ENCODE measurements at regions not wholly inside any gene's neighbourhood (a gene's known extent, or its start where the extent isn't known, plus 50 kb on each side); places are given as distances from the start of the nearest gene placed in this dataset.
A peak's percentile ranks its signal among the peaks of the same experiment; 100 is the strongest.

GRCh38 chr11:8779732-8780131 is 97.1 kb downstream of the RPL27A start:
- WGBS (ENCODE audit: extremely low coverage, insufficient coverage, insufficient read length) = no CpG with 5 or more reads among the region's 10 CpGs
- H3K14ac ChIP-seq (ENCODE audit: low read length) = no peak overlapping the region
- no peak overlapping the region for H2BK5ac ChIP-seq (ENCODE audit: low read depth, low read length, poor library complexity)
- no peak overlapping the region for H3K4me3 ChIP-seq (ENCODE audit: low read depth, low read length)
- no peak overlapping the region for H2BK12ac ChIP-seq (ENCODE audit: low read length)
- H3K36me3 ChIP-seq (ENCODE audit: control insufficient read depth in 1 of 2, insufficient read depth in 2 of 2, low read length in 2 of 2) = no peaks in the 10 kb centered on the region
- no peak overlapping the region for H2BK120ac ChIP-seq (ENCODE audit: insufficient read depth, low read length, poor library complexity)
- no peak overlapping the region for H3K4me2 ChIP-seq (ENCODE audit: low read length)
- H3K27ac ChIP-seq (ENCODE audit: low read depth, low read length) = no peak overlapping the region
- no peak overlapping the region for H2AFZ ChIP-seq (ENCODE audit: insufficient read depth, low read length, poor library complexity)
- no peak overlapping the region for H4K8ac ChIP-seq (ENCODE audit: low read depth, low read length)
- H3K27me3 ChIP-seq (ENCODE audit: insufficient read depth, low read length) = no peaks in the 10 kb centered on the region
- no peak overlapping the region for H4K91ac ChIP-seq (ENCODE audit: low read depth, low read length)
- H3K18ac ChIP-seq (ENCODE audit: low read length) = no peak overlapping the region
- DNase-seq = no peak
- no peak overlapping the region for H3K9ac ChIP-seq (ENCODE audit: low read length)
- H2AK5ac ChIP-seq (ENCODE audit: low read length) = no peak overlapping the region
- H3K23ac ChIP-seq (ENCODE audit: low read length) = no peak overlapping the region
- H3K9me3 ChIP-seq (ENCODE audit: insufficient read depth, low read depth, low read length) = no peaks in the 10 kb centered on the region
- no peak overlapping the region for H4K12ac ChIP-seq (ENCODE audit: low read depth, low read length)
- H3K4ac ChIP-seq (ENCODE audit: low read depth, low read length) = no peak overlapping the region
- H3K79me1 ChIP-seq (ENCODE audit: low read length) = no peaks in the 10 kb centered on the region
- no peaks in the 10 kb centered on the region for H3K79me2 ChIP-seq (ENCODE audit: control insufficient read depth, insufficient read depth, low read length, poor library complexity)
- H3K4me1 ChIP-seq (ENCODE audit: control insufficient read depth in 1 of 2, insufficient read depth in 2 of 2, low read length in 2 of 2) = peaks cover 6 to 10% of the 10 kb centered on the region in 2 experiments

GRCh38 chr11:8784954-8785353 is 102.4 kb downstream of the RPL27A start:
- H3K79me1 ChIP-seq (ENCODE audit: low read length) = peaks cover 1% of the 10 kb centered on the region
- no peak overlapping the region for H3K4me3 ChIP-seq (ENCODE audit: low read depth, low read length)
- no peaks in the 10 kb centered on the region for H3K27me3 ChIP-seq (ENCODE audit: insufficient read depth, low read length)
- H3K27ac ChIP-seq (ENCODE audit: low read depth, low read length) = no peak overlapping the region
- no peak overlapping the region for H3K4ac ChIP-seq (ENCODE audit: low read depth, low read length)
- H3K9me3 ChIP-seq (ENCODE audit: insufficient read depth, low read depth, low read length) = no peaks in the 10 kb centered on the region
- no peak overlapping the region for H3K18ac ChIP-seq (ENCODE audit: low read length)
- no peak overlapping the region for H3K9ac ChIP-seq (ENCODE audit: low read length)
- H3K4me2 ChIP-seq (ENCODE audit: low read length) = no peak overlapping the region
- H2BK12ac ChIP-seq (ENCODE audit: low read length) = no peak overlapping the region
- H3K36me3 ChIP-seq (ENCODE audit: control insufficient read depth in 1 of 2, insufficient read depth in 2 of 2, low read length in 2 of 2) = peaks cover 0 to 2% of the 10 kb centered on the region in 2 experiments
- H2AFZ ChIP-seq (ENCODE audit: insufficient read depth, low read length, poor library complexity) = no peak overlapping the region
- H4K8ac ChIP-seq (ENCODE audit: low read depth, low read length) = no peak overlapping the region
- H3K14ac ChIP-seq (ENCODE audit: low read length) = no peak overlapping the region
- H2BK5ac ChIP-seq (ENCODE audit: low read depth, low read length, poor library complexity) = no peak overlapping the region
- no CpG with 5 or more reads among the region's 6 CpGs for WGBS (ENCODE audit: extremely low coverage, insufficient coverage, insufficient read length)
- H4K12ac ChIP-seq (ENCODE audit: low read depth, low read length) = no peak overlapping the region
- no peak overlapping the region for H4K91ac ChIP-seq (ENCODE audit: low read depth, low read length)
- H3K4me1 ChIP-seq (ENCODE audit: control insufficient read depth in 1 of 2, insufficient read depth in 2 of 2, low read length in 2 of 2) = peaks cover 3 to 8% of the 10 kb centered on the region in 2 experiments
- H2BK120ac ChIP-seq (ENCODE audit: insufficient read depth, low read length, poor library complexity) = no peak overlapping the region
- H3K23ac ChIP-seq (ENCODE audit: low read length) = no peak overlapping the region
- no peaks in the 10 kb centered on the region for H3K79me2 ChIP-seq (ENCODE audit: control insufficient read depth, insufficient read depth, low read length, poor library complexity)
- no peak for DNase-seq
- no peak overlapping the region for H2AK5ac ChIP-seq (ENCODE audit: low read length)

DNA sequence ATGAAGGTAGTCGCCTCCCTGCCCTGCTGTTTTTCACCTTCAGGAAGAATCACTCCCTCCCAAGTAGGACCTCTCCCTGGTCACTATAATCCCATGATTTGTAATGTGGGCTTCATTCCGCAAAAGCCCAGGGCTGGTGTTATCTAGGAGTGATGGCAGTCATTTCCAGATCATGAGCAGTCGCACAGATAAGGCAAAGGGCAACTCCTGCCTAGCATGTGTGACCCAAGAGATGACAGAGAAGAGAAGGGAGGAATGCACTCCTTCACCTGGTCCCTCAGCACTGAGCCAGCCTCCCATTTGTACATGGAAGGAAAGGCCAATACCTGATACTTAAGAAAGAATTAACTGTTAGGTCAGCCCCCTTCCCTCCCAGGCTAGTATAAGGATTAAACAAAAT is 102.9 kb downstream of the RPL27A start:
- Histone ChIP-seq H3K4me1 (ENCODE audit: control insufficient read depth in 1 of 2, insufficient read depth in 2 of 2, low read length in 2 of 2) (peaks cover 3 to 9% of the 10 kb centered on the region in 2 experiments), H3K4me2 (ENCODE audit: low read length) (no peak overlapping the region), H3K14ac (ENCODE audit: low read length) (no peak overlapping the region), H3K36me3 (ENCODE audit: control insufficient read depth in 1 of 2, insufficient read depth in 2 of 2, low read length in 2 of 2) (peaks cover 0 to 2% of the 10 kb centered on the region in 2 experiments), H2BK5ac (ENCODE audit: low read depth, low read length, poor library complexity) (no peak overlapping the region), H3K4ac (ENCODE audit: low read depth, low read length) (no peak overlapping the region), H3K79me2 (ENCODE audit: control insufficient read depth, insufficient read depth, low read length, poor library complexity) (no peaks in the 10 kb centered on the region), H3K23ac (ENCODE audit: low read length) (no peak overlapping the region), H2AFZ (ENCODE audit: insufficient read depth, low read length, poor library complexity) (no peak overlapping the region), H3K9me3 (ENCODE audit: insufficient read depth, low read depth, low read length) (no peaks in the 10 kb centered on the region), H2BK120ac (ENCODE audit: insufficient read depth, low read length, poor library complexity) (no peak overlapping the region), H3K79me1 (ENCODE audit: low read length) (peaks cover 1% of the 10 kb centered on the region), H3K27me3 (ENCODE audit: insufficient read depth, low read length) (no peaks in the 10 kb centered on the region), H3K4me3 (ENCODE audit: low read depth, low read length) (no peak overlapping the region), H3K27ac (ENCODE audit: low read depth, low read length) (no peak overlapping the region), H4K12ac (ENCODE audit: low read depth, low read length) (no peak overlapping the region), H4K91ac (ENCODE audit: low read depth, low read length) (no peak overlapping the region), H2AK5ac (ENCODE audit: low read length) (no peak overlapping the region), H3K9ac (ENCODE audit: low read length) (no peak overlapping the region), H3K18ac (ENCODE audit: low read length) (peak overlapping the region; percentile 57), H2BK12ac (ENCODE audit: low read length) (peak overlapping the region; percentile 24), H4K8ac (ENCODE audit: low read depth, low read length) (no peak overlapping the region)
- no peak for DNase-seq
- WGBS (ENCODE audit: extremely low coverage, insufficient coverage, insufficient read length) = no CpG with 5 or more reads among the region's 3 CpGs

DNA sequence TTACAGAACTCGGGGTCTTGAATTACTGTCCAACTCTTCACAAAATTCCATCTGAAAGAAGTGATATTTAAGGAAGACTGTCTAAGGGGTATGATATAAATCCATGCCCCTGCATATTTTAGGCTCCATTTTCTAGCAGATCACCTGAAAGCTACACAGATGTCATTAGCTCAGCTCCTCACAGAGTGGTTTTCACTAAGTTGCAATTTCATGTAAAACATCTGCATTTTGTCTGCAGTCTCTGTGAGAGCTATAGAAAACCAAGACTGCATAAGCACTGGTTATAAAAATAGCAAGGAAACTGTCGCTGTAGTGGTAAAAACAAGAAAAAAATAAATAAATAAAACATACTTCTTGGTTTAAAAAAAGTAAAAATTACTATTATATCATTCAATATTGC is 103.4 kb downstream of the RPL27A start:
- no peak overlapping the region for H2BK5ac ChIP-seq (ENCODE audit: low read depth, low read length, poor library complexity)
- H3K23ac ChIP-seq (ENCODE audit: low read length) = no peak overlapping the region
- peaks cover 0 to 2% of the 10 kb centered on the region in 2 experiments for H3K36me3 ChIP-seq (ENCODE audit: control insufficient read depth in 1 of 2, insufficient read depth in 2 of 2, low read length in 2 of 2)
- H3K9me3 ChIP-seq (ENCODE audit: insufficient read depth, low read depth, low read length) = no peaks in the 10 kb centered on the region
- H2BK12ac ChIP-seq (ENCODE audit: low read length) = no peak overlapping the region
- no peak overlapping the region for H4K91ac ChIP-seq (ENCODE audit: low read depth, low read length)
- no peak overlapping the region for H3K4ac ChIP-seq (ENCODE audit: low read depth, low read length)
- no peak overlapping the region for H2AFZ ChIP-seq (ENCODE audit: insufficient read depth, low read length, poor library complexity)
- H3K27me3 ChIP-seq (ENCODE audit: insufficient read depth, low read length) = no peaks in the 10 kb centered on the region
- H4K8ac ChIP-seq (ENCODE audit: low read depth, low read length) = no peak overlapping the region
- H4K12ac ChIP-seq (ENCODE audit: low read depth, low read length) = no peak overlapping the region
- H3K18ac ChIP-seq (ENCODE audit: low read length) = no peak overlapping the region
- peaks cover 3 to 9% of the 10 kb centered on the region in 2 experiments for H3K4me1 ChIP-seq (ENCODE audit: control insufficient read depth in 1 of 2, insufficient read depth in 2 of 2, low read length in 2 of 2)
- H3K27ac ChIP-seq (ENCODE audit: low read depth, low read length) = no peak overlapping the region
- no peak overlapping the region for H3K9ac ChIP-seq (ENCODE audit: low read length)
- H3K4me2 ChIP-seq (ENCODE audit: low read length) = no peak overlapping the region
- no peaks in the 10 kb centered on the region for H3K79me2 ChIP-seq (ENCODE audit: control insufficient read depth, insufficient read depth, low read length, poor library complexity)
- H3K79me1 ChIP-seq (ENCODE audit: low read length) = peaks cover 1% of the 10 kb centered on the region
- no peak overlapping the region for H3K14ac ChIP-seq (ENCODE audit: low read length)
- no peak for DNase-seq
- H3K4me3 ChIP-seq (ENCODE audit: low read depth, low read length) = no peak overlapping the region
- no peak overlapping the region for H2AK5ac ChIP-seq (ENCODE audit: low read length)
- H2BK120ac ChIP-seq (ENCODE audit: insufficient read depth, low read length, poor library complexity) = no peak overlapping the region
- no CpG with 5 or more reads among the region's 2 CpGs for WGBS (ENCODE audit: extremely low coverage, insufficient coverage, insufficient read length)

Measured in trophoblast cell (in vitro differentiated cells and primary cell).